B cell (primary cell): ENCODE measurements at regions not wholly inside any gene's neighbourhood (a gene's known extent, or its start where the extent isn't known, plus 50 kb on each side); places are given as distances from the start of the nearest gene placed in this dataset.

Experiments used
- ATAC-seq: fragments of 200-7000 bp; cut with Tn5 transposase; one replicate; pipeline ENCODE4 v1.10.0; 2021; ENCODE audit warnings: low read depth, mild to moderate bottlenecking, moderate number of reproducible peaks, moderate library complexity
- CTCF ChIA-PET: fragments of 350-600 bp; sonication (Branson Sonifier 250); formaldehyde crosslinking; loops from one replicate; lab custom pipeline; 2021; ENCODE audit warnings: antibody characterized with exemption, inconsistent platforms; lab: Charles Lee
- POLR2A ChIA-PET: fragments of 350-600 bp; sonication (Branson Sonifier 250); formaldehyde crosslinking; loops from one replicate; lab custom pipeline; 2021; ENCODE audit warnings: antibody characterized with exemption; lab: Charles Lee
- DNase-seq: peaks from one replicate; pipeline ENCODE4 v3.0.0; 2013
- H2AFZ ChIP-seq: 2 replicates; pipeline ENCODE4 v1.6.1; 2012; ENCODE audit warnings: mild to moderate bottlenecking, low read depth, low read length; ENCODE audit not compliant: insufficient read depth, poor library complexity, severe bottlenecking
- H3K27ac ChIP-seq, 2 donors: 1 replicate in 1 of 2; 2 replicates in 1 of 2; pipeline ENCODE4 v1.5.1; 2012 to 2013; ENCODE audit warnings: low read length in 2 of 2, mild to moderate bottlenecking in 2 of 2, moderate library complexity in 1 of 2
- H3K27me3 ChIP-seq, 4 experiments: fragments of 200-600 bp in 1 of 4; sonication (generic) in 1 of 4; replicated peaks in 1 of 4; 1 replicate in 2 of 4; 2 replicates in 2 of 4; pipeline versions ENCODE4 v1.6.1 to v1.7.0; 2013 to 2016; ENCODE audit warnings: low read length in 3 of 4, mild to moderate bottlenecking in 2 of 4, mixed read lengths in 1 of 4, moderate library complexity in 1 of 4; ENCODE audit not compliant: insufficient read depth in 4 of 4, control insufficient read depth in 3 of 4; ENCODE audit errors: control extremely low read depth in 1 of 4
- H3K36me3 ChIP-seq, 2 experiments: replicated peaks in 1 of 2; 1 replicate in 1 of 2; 2 replicates in 1 of 2; pipeline versions ENCODE4 v1.6.1 to v1.7.1; 2013; ENCODE audit warnings: low read length in 1 of 2; ENCODE audit not compliant: insufficient read depth in 2 of 2, control insufficient read depth in 1 of 2; ENCODE audit errors: control extremely low read depth in 1 of 2, extremely low read depth in 1 of 2
- H3K4me1 ChIP-seq, 2 donors: fragments of 200-600 bp in 1 of 2; sonication (generic) in 1 of 2; 1 replicate in 1 of 2; 2 replicates in 1 of 2; pipeline versions ENCODE4 v1.5.1 to v1.6.1; 2013 to 2017; ENCODE audit warnings: low read length in 2 of 2; ENCODE audit not compliant: control insufficient read depth in 2 of 2, insufficient read depth in 2 of 2
- H3K4me2 ChIP-seq: replicated peaks from 2 replicates; pipeline ENCODE3; 2012; ENCODE audit warnings: mild to moderate bottlenecking, low read depth, low read length; ENCODE audit not compliant: poor library complexity, severe bottlenecking
- H3K4me3 ChIP-seq, 5 experiments: fragments of 200-600 bp in 1 of 5; sonication (generic) in 1 of 5; 1 replicate in 3 of 5; 2 replicates in 2 of 5; pipeline versions ENCODE4 v1.5.1 to v1.7.0; 2011 to 2016; ENCODE audit warnings: low read length in 4 of 5, mild to moderate bottlenecking in 4 of 5, low read depth in 2 of 5, control low read depth in 1 of 5, moderate library complexity in 1 of 5; ENCODE audit not compliant: insufficient read depth in 1 of 5; ENCODE audit errors: control extremely low read depth in 1 of 5, extremely low read depth in 1 of 5
- H3K79me2 ChIP-seq: fragments of 200-600 bp; sonication (generic); one replicate; pipeline ENCODE4 v1.6.0; 2016; ENCODE audit warnings: low read length; ENCODE audit not compliant: control insufficient read depth, insufficient read depth
- H3K9ac ChIP-seq: fragments of 200-600 bp; sonication (generic); 2 replicates; pipeline ENCODE4 v1.6.1; 2017; ENCODE audit warnings: mild to moderate bottlenecking, low read length, moderate library complexity
- H3K9me3 ChIP-seq, 3 donors: one replicate each; pipeline versions ENCODE4 v1.6.1 to v1.7.1; 2013; ENCODE audit warnings: low read length in 2 of 3; ENCODE audit not compliant: control insufficient read depth in 2 of 3, insufficient read depth in 1 of 3; ENCODE audit errors: control extremely low read depth in 1 of 3
- H4K20me1 ChIP-seq: 2 replicates; pipeline ENCODE4 v1.6.0; 2012; ENCODE audit warnings: mild to moderate bottlenecking, low read length; ENCODE audit not compliant: insufficient read depth, control insufficient read depth, poor library complexity, severe bottlenecking
- H3K27ac Mint-ChIP-seq: one replicate; pipeline ENCODE4 v1.8.0; 2021; ENCODE audit warnings: mixed read lengths
- H3K27me3 Mint-ChIP-seq: one replicate; pipeline ENCODE4 v1.8.0; 2021; ENCODE audit warnings: mixed read lengths
- H3K4me1 Mint-ChIP-seq: one replicate; pipeline ENCODE4 v1.8.0; 2021; ENCODE audit warnings: mixed read lengths
- H3K4me3 Mint-ChIP-seq: one replicate; pipeline ENCODE4 v1.8.0; 2021; ENCODE audit warnings: mixed read lengths
- H3K9me3 Mint-ChIP-seq: one replicate; pipeline ENCODE4 v1.8.0; 2022; ENCODE audit warnings: mixed read lengths; ENCODE audit not compliant: insufficient read depth
- CTCF ChIP-seq: fragments of 200-600 bp; IDR thresholded peaks from one replicate; pipeline ENCODE4 v1.8.0; 2022; ENCODE audit warnings: antibody characterized with exemption, mild to moderate bottlenecking
- EZH2 ChIP-seq: IDR thresholded peaks from 2 replicates; pipeline ENCODE4 v1.6.1; 2012; ENCODE audit warnings: borderline replicate concordance, low read depth, mild to moderate bottlenecking, moderate library complexity, low read length; ENCODE audit not compliant: insufficient read depth, poor library complexity, severe bottlenecking
- WGBS: methylation state at CpG from one replicate; pipeline ENCODE4 v1.1.5; 2013; ENCODE audit warnings: missing lambda C conversion rate; ENCODE audit not compliant: insufficient coverage; 5-methylcytosine and 5-hydroxymethylcytosine counted together
- intact Hi-C: fragments of 100-400 bp; cut with micrococcal nuclease; formaldehyde crosslinking; loops from one replicate; pipeline ENCODE4 v1.10.0; 2022

GRCh38 chr3:148428862-148429605 is 268.7 kb upstream of the AGTR1 start:
- ChIA-PET CTCF (no interaction called here), POLR2A (no interaction called here)
- Mint-ChIP-seq H3K4me3 (no peak overlapping the region), H3K27me3 (no peaks in the 10 kb centered on the region), H3K4me1 (no peaks in the 10 kb centered on the region), H3K9me3 (no peaks in the 10 kb centered on the region), H3K27ac (no peak overlapping the region)
- H3K27me3 ChIP-seq, result no peaks in the 10 kb centered on the region
- no peaks in the 10 kb centered on the region for H3K36me3 ChIP-seq
- intact Hi-C loops, result no loop called here
- H3K9ac ChIP-seq, result no peak overlapping the region
- no peak overlapping the region for H3K4me3 ChIP-seq
- ATAC-seq, result no peak
- no CpG with 5 or more reads among the region's 3 CpGs for WGBS
- no peaks in the 10 kb centered on the region for H3K9me3 ChIP-seq
- H3K4me1 ChIP-seq, result no peaks in the 10 kb centered on the region
- DNase-seq, result no peak
- H3K27ac ChIP-seq, result no peak overlapping the region
- H3K79me2 ChIP-seq, result no peaks in the 10 kb centered on the region
- TF ChIP-seq CTCF, result no peak
- TF ChIP-seq EZH2, result no peak
- H4K20me1 ChIP-seq, result no peaks in the 10 kb centered on the region
- H3K4me2 ChIP-seq, result no peak overlapping the region
- no peak overlapping the region for H2AFZ ChIP-seq

- H3K36me3 ChIP-seq, result no peaks in the 10 kb centered on the region
- Mint-ChIP-seq H3K27me3 (no peaks in the 10 kb centered on the region), H3K27ac (no peak overlapping the region), H3K4me3 (no peak overlapping the region), H3K4me1 (no peaks in the 10 kb centered on the region), H3K9me3 (peaks cover 3% of the 10 kb centered on the region)
- ChIA-PET POLR2A (no interaction called here), CTCF (no interaction called here)
- no peak overlapping the region for H3K4me3 ChIP-seq
- no peaks in the 10 kb centered on the region for H4K20me1 ChIP-seq
- 67% methylated on average over 1 of the region's 2 CpGs for WGBS
- no peak overlapping the region for H3K9ac ChIP-seq
- ATAC-seq (no peak), DNase-seq (no peak)
- H2AFZ ChIP-seq, result no peak overlapping the region
- no peaks in the 10 kb centered on the region for H3K4me1 ChIP-seq
- H3K27me3 ChIP-seq, result no peaks in the 10 kb centered on the region
- intact Hi-C loops, result no loop called here
- no peak overlapping the region for H3K4me2 ChIP-seq
- no peak overlapping the region for H3K27ac ChIP-seq
- TF ChIP-seq EZH2 (no peak), CTCF (no peak)
- H3K79me2 ChIP-seq, result no peaks in the 10 kb centered on the region
- H3K9me3 ChIP-seq, result no peaks in the 10 kb centered on the region
Observed at GRCh38 chr3:148433665-148434064, 264.0 kb upstream of the AGTR1 start.
